Heart left ventricle (tissue), 16 donors: ENCODE measurements at regions not wholly inside any gene's neighbourhood (a gene's known extent, or its start where the extent isn't known, plus 50 kb on each side); places are given as distances from the start of the nearest gene placed in this dataset.

Experiments used
- ATAC-seq, 4 donors: fragments of 200-7000 bp; cut with Tn5 transposase; one replicate each; pipeline ENCODE4 v1.9.1; 2020 to 2022; ENCODE audit warnings: moderate library complexity in 4 of 4, mild to moderate bottlenecking in 3 of 4, moderate number of reproducible peaks in 1 of 4
- DNase-seq, 5 donors: peaks; one replicate each; pipeline ENCODE4 v3.0.0-alpha.2; 2020
- H3K27ac ChIP-seq, 12 donors: fragments of 200-600 bp; sonication (generic) in 4 of 12; one replicate each; pipeline versions ENCODE4 v1.5.0 to v1.8.0; 2016 to 2022; ENCODE audit warnings: mild to moderate bottlenecking in 2 of 12
- H3K27me3 ChIP-seq, 9 donors: fragments of 200-600 bp; sonication (generic) in 2 of 9; one replicate each; pipeline versions ENCODE4 v1.5.1 to v1.8.0; 2016 to 2022; ENCODE audit warnings: mild to moderate bottlenecking in 3 of 9
- H3K36me3 ChIP-seq, 9 donors: fragments of 200-600 bp; sonication (generic) in 2 of 9; one replicate each; pipeline versions ENCODE4 v1.5.0 to v1.8.0; 2018 to 2022; ENCODE audit warnings: mild to moderate bottlenecking in 2 of 9
- H3K4me1 ChIP-seq, 12 donors: fragments of 200-600 bp; sonication (generic) in 4 of 12; one replicate each; pipeline versions ENCODE4 v1.5.0 to v1.8.0; 2016 to 2022; ENCODE audit warnings: mild to moderate bottlenecking in 3 of 12
- H3K4me3 ChIP-seq, 12 donors: fragments of 200-600 bp; sonication (generic) in 4 of 12; one replicate each; pipeline versions ENCODE4 v1.5.0 to v1.8.0; 2017 to 2022; ENCODE audit warnings: mild to moderate bottlenecking in 9 of 12, moderate library complexity in 4 of 12
- H3K9me3 ChIP-seq, 12 donors: fragments of 200-600 bp; sonication (generic) in 4 of 12; one replicate each; pipeline versions ENCODE4 v1.5.0 to v1.8.0; 2016 to 2022; ENCODE audit warnings: mild to moderate bottlenecking in 1 of 12
- POLR2A ChIP-seq, 2 donors: fragments of 450-650 bp; IDR thresholded peaks; one replicate each; pipeline ENCODE4 v1.6.1; 2017; ENCODE audit warnings: antibody characterized with exemption in 2 of 2, mild to moderate bottlenecking in 2 of 2, moderate library complexity in 2 of 2
- WGBS, 4 donors: extraction: QIAGEN DNeasy Blood & Tissue Kit in 2 of 4; methylation state at CpG; one replicate each; pipeline versions ENCODE4 v1.1.5 to v1.1.7; 2013 to 2018; 5-methylcytosine and 5-hydroxymethylcytosine counted together
- intact Hi-C, 10 donors: fragments of 100-400 bp; cut with DNase I; formaldehyde crosslinking; loops; one replicate each; pipeline versions ENCODE4 v1.11.1 to v1.14.2; 2022
- TF ChIP-seq, protein P1 (sequence below), 12 donors: fragments of 200-600 bp; sonication (generic) in 4 of 12; IDR thresholded peaks; one replicate each; pipeline versions ENCODE4 v1.5.0 to v1.8.0; 2018 to 2022; ENCODE audit warnings: antibody characterized with exemption in 12 of 12, mild to moderate bottlenecking in 5 of 12
- donor health status: ischemic (EF 13 %, LVEDD 7.1; RV severe dilation, severe dysfunction).
- donor health status: healthy with polysubstance abuse.
- donor health status: DM: no; HTN: yes; CAD: no.
- donor health status: DM: no; HTN: no; CAD: no.
- donor health status: ischemic (EF 25% LVEDD 6.9; RV normal size, moderate dysfunction).
- donor health status: ischemic (EF 25% LVEDD 5.7; RV mildly dilated, moderate dysfunction).
- donor health status: healthy.
- donor health status: DM: yes; HTN: yes; CAD: no.
- donor health status: ischemic (EF 35%, LVEDD 5.7; RV mildly dilated, moderate dysfunction).
- donor health status: nonischemic (EF 11% LVEDD 7.7; RV severe dilation, severe dysfunction).
- donor health status: DM: yes; HTN: yes; CAD: no.
- donor health status: PGD.
- donor health status: ischemic (EF 29% LVEDD 5.4; RV normal size, mild dysfunction).
- donor health status: nonischemic (EF 23%, LVEDD 6.1; RV moderate dilation, normal function).

DNA sequence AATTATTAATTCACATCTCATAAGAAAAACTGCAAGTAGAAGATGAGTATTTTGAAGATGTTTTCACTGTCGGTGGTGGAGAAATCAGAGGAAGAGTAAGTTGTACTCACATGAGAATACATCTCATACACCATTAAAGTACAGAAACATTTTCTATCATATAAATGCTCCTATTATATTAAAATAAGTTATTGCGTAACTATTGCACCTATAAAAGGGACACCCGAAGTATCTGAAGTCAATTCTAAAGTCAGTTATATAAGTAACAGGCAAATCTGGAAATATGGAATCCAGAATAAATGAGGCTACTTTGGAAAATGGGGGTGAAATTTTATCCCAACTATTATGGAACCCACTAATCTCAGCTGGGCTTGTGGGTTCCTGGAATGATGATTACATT lies 103.3 kb downstream of the FAM76B start:
- no peak for ATAC-seq
- no peaks in the 10 kb centered on the region for H3K27me3 ChIP-seq
- intact Hi-C loops: no loop called here
- TF ChIP-seq, protein P1, sequence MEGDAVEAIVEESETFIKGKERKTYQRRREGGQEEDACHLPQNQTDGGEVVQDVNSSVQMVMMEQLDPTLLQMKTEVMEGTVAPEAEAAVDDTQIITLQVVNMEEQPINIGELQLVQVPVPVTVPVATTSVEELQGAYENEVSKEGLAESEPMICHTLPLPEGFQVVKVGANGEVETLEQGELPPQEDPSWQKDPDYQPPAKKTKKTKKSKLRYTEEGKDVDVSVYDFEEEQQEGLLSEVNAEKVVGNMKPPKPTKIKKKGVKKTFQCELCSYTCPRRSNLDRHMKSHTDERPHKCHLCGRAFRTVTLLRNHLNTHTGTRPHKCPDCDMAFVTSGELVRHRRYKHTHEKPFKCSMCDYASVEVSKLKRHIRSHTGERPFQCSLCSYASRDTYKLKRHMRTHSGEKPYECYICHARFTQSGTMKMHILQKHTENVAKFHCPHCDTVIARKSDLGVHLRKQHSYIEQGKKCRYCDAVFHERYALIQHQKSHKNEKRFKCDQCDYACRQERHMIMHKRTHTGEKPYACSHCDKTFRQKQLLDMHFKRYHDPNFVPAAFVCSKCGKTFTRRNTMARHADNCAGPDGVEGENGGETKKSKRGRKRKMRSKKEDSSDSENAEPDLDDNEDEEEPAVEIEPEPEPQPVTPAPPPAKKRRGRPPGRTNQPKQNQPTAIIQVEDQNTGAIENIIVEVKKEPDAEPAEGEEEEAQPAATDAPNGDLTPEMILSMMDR (IDR thresholded peaks at IDR 0.05): no peak
- no peak for TF ChIP-seq POLR2A (IDR thresholded peaks at IDR 0.05)
- no peak overlapping the region for H3K4me3 ChIP-seq
- H3K9me3 ChIP-seq: no peaks in the 10 kb centered on the region
- WGBS, 4 donors: 91 to 97% (median 96%) methylated on average over 3 of the region's 3 CpGs
- H3K4me1 ChIP-seq: peaks cover 0 to 24% (median 3%) of the 10 kb centered on the region in 12 donors
- no peaks in the 10 kb centered on the region for H3K36me3 ChIP-seq
- no peak overlapping the region for H3K27ac ChIP-seq
- DNase-seq: no peak

DNA sequence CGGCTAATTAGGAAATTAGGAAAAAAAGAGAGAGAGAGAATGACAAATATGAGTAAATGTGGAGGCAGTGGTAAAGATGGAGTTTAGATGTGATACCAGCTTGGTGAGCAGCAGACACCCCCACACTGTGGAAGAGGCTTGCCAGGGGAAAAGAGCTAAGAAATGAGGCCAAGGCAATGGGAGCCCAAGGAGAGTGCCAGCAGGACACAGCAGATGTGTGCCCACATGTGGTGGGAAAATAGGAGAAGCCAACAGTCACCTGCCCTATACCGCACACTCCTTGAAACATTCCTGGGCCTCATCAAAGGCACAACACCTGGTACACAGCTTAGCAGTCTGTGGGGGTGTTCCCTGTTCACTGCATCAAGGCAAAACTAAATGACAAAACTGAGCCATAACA lies 104.9 kb downstream of the FAM76B start:
- H3K4me3 ChIP-seq: no peak overlapping the region
- no peak for DNase-seq
- H3K9me3 ChIP-seq: no peaks in the 10 kb centered on the region
- no peak for ATAC-seq
- H3K27ac ChIP-seq: no peak overlapping the region
- WGBS, 4 donors: 76 to 95% (median 92%) methylated on average over 2 of the region's 2 CpGs
- H3K4me1 ChIP-seq: peaks cover 0 to 36% (median 16%) of the 10 kb centered on the region in 12 donors
- H3K36me3 ChIP-seq: no peaks in the 10 kb centered on the region
- H3K27me3 ChIP-seq: no peaks in the 10 kb centered on the region
- intact Hi-C loops: no loop called here
- TF ChIP-seq, protein P1 (IDR thresholded peaks at IDR 0.05): no peak
- TF ChIP-seq POLR2A (IDR thresholded peaks at IDR 0.05): no peak

DNA sequence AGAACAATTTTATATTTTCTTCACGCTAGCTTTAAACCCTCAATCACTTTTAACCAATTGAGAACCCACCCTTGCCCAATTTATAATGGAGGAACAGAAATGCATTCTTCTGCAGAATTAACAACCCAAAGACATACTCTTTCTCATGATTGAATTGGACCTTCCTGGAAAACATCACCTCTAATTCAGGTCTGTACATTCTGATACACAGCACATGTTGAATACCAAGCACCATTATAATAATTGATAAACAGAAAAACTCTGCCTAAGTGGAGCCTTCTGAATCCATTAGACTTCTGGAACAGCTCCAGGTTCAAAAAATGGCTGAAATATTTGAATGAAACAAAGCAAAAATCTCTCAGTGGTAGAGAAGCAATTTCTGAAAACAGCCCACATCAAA lies 105.4 kb downstream of the FAM76B start:
- H3K4me3 ChIP-seq: no peak overlapping the region
- DNase-seq: no peak
- WGBS, 4 donors: 96 to 100% (median 98%) methylated on average over 1 of the region's 1 CpG
- H3K27ac ChIP-seq: no peak overlapping the region
- H3K36me3 ChIP-seq: no peaks in the 10 kb centered on the region
- H3K9me3 ChIP-seq: no peaks in the 10 kb centered on the region
- no peak for ATAC-seq
- H3K4me1 ChIP-seq: peaks cover 0 to 36% (median 16%) of the 10 kb centered on the region in 12 donors
- no peak for TF ChIP-seq POLR2A (IDR thresholded peaks at IDR 0.05)
- TF ChIP-seq, protein P1 (IDR thresholded peaks at IDR 0.05): no peak
- H3K27me3 ChIP-seq: no peaks in the 10 kb centered on the region
- intact Hi-C loops: no loop called here

DNA sequence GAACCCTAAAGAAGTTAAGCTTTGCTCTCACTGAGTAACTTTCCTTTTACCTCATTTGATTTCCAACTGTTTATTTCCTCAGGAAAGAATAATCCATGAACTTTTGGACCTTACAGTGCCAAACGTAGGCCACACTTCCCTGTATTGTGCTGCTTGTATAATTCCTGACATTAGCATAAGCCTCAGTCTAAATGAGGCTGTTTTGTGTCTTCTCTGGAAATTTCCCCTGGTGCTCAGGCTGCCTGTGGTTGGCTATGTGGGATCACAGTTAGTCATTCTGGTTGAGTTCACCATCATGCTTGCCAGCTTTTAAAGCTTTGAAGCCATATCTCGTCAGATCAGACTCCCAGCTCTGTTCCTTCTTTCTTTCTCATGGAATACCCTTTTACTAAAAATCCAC lies 107.0 kb downstream of the FAM76B start:
- no peak for TF ChIP-seq POLR2A (IDR thresholded peaks at IDR 0.05)
- TF ChIP-seq, protein P1 (IDR thresholded peaks at IDR 0.05): no peak
- peaks cover 0 to 36% (median 16%) of the 10 kb centered on the region in 12 donors for H3K4me1 ChIP-seq
- H3K27me3 ChIP-seq: no peaks in the 10 kb centered on the region
- H3K36me3 ChIP-seq: no peaks in the 10 kb centered on the region
- DNase-seq (peak in 2 of 5 donors; percentile 17 to 25), ATAC-seq (peak; percentile 52 to 95 (median 82))
- no peaks in the 10 kb centered on the region for H3K9me3 ChIP-seq
- peak overlapping the region; percentile 9 to 72 (median 48) for H3K27ac ChIP-seq
- WGBS, 4 donors: 46 to 61% (median 50%) methylated on average over 2 of the region's 2 CpGs
- no peak overlapping the region for H3K4me3 ChIP-seq
- intact Hi-C loops: no loop called here
